AG04449 (cell line): ENCODE measurements at regions not wholly inside any gene's neighbourhood (a gene's known extent, or its start where the extent isn't known, plus 50 kb on each side); places are given as distances from the start of the nearest gene placed in this dataset.

Experiments used
- CTCF ChIA-PET: fragments of 350-600 bp; formaldehyde crosslinking; extraction: SDS; loops from one replicate; lab custom pipeline; 2021; ENCODE audit warnings: antibody characterized with exemption; lab: Yijun Ruan, JAX
- POLR2A ChIA-PET: fragments of 400-600, 350-600 bp; formaldehyde crosslinking; extraction: SDS; loops from one replicate; lab custom pipeline; 2020; ENCODE audit warnings: antibody characterized with exemption, inconsistent platforms; lab: Yijun Ruan, JAX
- DNase-seq: peaks from one replicate; pipeline ENCODE4 v3.0.0-alpha.2; 2010; ENCODE audit warnings: low read depth, low spot score
- H3K4me3 ChIP-seq: 2 replicates; pipeline ENCODE4 v1.5.1; 2011; ENCODE audit warnings: low read depth, mild to moderate bottlenecking, control low read depth, low read length
- TF ChIP-seq, protein P1 (sequence below): IDR thresholded peaks from one replicate; pipeline ENCODE4 v1.5.1; 2011; ENCODE audit warnings: mild to moderate bottlenecking, moderate library complexity, low read length, control low read depth, inconsistent platforms; ENCODE audit not compliant: insufficient read depth; ENCODE audit errors: missing control alignments

DNA sequence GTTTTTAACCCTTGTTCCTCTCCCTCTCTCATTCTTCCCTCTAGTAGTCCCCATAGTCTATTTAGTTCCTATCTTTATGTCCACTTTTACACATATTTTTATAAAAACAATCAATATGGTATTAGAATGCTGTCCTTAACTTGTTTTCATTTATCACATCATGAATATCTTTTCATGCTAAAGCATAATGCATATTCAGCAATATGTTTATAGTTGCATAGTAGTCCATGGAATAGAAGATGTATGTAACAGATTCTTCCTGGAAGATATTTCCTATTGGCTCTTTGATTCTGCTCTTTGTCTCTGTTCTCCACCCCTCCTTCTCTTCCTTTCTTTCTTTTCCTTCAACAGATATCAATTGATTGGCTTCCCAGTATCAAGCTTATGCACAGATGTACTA lies 1047.1 kb upstream of the TENM4 start:
- no peak overlapping the region for H3K4me3 ChIP-seq
- CTCF ChIA-PET, result no interaction called here
- POLR2A ChIA-PET, result no interaction called here
- DNase-seq, result no peak
- TF ChIP-seq, protein P1, sequence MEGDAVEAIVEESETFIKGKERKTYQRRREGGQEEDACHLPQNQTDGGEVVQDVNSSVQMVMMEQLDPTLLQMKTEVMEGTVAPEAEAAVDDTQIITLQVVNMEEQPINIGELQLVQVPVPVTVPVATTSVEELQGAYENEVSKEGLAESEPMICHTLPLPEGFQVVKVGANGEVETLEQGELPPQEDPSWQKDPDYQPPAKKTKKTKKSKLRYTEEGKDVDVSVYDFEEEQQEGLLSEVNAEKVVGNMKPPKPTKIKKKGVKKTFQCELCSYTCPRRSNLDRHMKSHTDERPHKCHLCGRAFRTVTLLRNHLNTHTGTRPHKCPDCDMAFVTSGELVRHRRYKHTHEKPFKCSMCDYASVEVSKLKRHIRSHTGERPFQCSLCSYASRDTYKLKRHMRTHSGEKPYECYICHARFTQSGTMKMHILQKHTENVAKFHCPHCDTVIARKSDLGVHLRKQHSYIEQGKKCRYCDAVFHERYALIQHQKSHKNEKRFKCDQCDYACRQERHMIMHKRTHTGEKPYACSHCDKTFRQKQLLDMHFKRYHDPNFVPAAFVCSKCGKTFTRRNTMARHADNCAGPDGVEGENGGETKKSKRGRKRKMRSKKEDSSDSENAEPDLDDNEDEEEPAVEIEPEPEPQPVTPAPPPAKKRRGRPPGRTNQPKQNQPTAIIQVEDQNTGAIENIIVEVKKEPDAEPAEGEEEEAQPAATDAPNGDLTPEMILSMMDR, result no peak

DNA sequence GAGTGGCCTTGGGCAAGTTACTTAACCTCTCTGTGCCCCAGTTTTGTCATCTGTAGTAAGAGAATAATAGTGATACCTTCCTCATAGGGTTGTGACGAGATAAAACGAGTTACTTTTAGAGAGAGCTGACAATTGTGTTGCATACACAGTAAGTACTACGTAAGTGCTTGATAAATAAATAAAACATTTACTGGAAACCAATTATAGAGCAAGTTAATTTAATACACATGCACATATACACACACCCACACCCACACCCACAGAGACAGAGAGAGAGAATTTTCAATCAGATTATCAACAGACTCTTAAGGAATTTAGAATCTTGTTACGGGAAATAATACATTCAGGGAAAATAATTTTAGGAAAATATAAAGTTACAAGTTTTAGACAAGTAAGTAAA lies 1045.8 kb upstream of the TENM4 start:
- POLR2A ChIA-PET, result no interaction called here
- CTCF ChIA-PET, result no interaction called here
- TF ChIP-seq, protein P1, result no peak
- DNase-seq, result no peak
- H3K4me3 ChIP-seq, result no peak overlapping the region

DNA sequence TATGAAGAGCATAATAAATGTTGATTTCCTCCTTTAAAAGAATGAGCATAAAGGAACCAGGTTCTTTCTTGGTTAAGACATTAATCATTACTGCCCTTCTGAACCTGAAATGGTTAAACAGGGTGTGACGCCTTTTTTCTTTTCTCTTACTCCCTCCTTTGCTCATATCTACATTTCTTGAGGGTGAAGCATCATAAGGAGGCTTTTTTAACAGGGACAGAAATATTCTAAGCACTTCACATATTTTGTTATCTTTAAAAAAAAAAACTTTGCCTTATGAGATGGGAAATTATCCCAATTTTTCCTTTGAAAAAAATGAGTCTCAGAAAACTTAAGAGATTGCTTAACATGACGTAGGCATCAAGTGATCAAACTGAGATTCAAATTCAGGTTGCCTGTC lies 1036.3 kb upstream of the TENM4 start:
- H3K4me3 ChIP-seq, result no peak overlapping the region
- no peak for DNase-seq
- TF ChIP-seq, protein P1, result no peak
- ChIA-PET POLR2A (no interaction called here), CTCF (no interaction called here)

DNA sequence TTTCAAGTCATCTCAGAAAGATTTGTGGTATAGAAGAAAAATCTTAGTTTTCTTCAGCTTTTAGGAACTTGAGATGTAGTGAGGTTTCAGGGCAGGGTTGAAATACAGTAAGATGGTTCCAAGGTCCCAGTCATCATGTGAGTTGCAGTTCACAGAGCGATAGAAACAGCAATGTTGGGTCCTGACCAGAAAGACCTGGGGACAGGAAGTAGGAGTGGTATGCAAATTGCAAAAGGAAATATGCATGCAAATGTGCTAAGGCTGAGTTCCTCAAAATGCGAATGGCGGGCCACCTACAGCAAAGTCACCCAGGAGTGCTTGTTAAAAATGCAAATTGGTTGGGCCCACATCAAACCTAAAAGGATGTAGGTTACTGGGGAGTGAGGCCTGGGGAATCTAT lies 1032.7 kb upstream of the TENM4 start:
- CTCF ChIA-PET, result no interaction called here
- TF ChIP-seq, protein P1, result no peak
- H3K4me3 ChIP-seq, result no peak overlapping the region
- DNase-seq, result no peak
- POLR2A ChIA-PET, result no interaction called here

DNA sequence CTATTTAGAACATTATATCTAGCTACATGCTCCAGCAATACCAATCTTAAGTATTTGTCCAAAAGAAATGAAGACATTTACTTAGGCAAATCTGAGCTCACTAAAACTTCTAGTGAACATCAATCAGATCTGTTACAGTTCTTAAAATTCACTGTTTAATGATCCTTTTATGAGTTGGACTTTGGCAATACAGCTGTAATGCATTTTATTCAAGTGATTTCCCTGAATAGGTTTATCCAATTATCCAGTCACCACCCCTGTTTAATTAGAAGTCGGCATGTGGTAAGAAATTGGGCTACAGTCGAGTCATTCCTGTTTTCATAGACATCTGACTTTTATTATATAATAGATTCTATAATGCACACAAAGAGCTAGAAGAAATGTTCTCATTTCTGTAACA lies 1029.0 kb upstream of the TENM4 start:
- TF ChIP-seq, protein P1, result no peak
- POLR2A ChIA-PET, result no interaction called here
- no peak for DNase-seq
- CTCF ChIA-PET, result no interaction called here
- H3K4me3 ChIP-seq, result no peak overlapping the region

DNA sequence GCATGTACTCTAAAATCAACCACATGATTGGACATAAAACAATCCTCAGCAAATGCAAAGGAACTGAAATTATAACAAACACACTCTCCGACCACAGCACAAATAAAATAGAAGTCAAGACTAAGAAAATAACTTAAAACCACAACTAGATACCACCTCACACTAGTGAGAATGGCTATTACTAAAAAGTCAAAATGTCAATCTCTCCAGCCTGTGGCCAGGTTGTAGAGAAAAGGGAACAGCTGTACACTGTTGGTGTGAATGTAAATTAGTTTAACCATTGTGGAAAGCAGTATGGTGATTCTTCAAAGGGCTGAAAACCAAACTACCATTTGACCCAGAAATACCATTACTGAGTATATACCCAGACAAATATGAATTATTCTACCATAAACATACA lies 1025.7 kb upstream of the TENM4 start:
- no peak overlapping the region for H3K4me3 ChIP-seq
- ChIA-PET POLR2A (no interaction called here), CTCF (no interaction called here)
- TF ChIP-seq, protein P1, result no peak
- no peak for DNase-seq
